Lung (tissue), 11 donors: ENCODE measurements at regions not wholly inside any gene's neighbourhood (a gene's known extent, or its start where the extent isn't known, plus 50 kb on each side); places are given as distances from the start of the nearest gene placed in this dataset.
A peak's percentile ranks its signal among the peaks of the same experiment; 100 is the strongest.
"Not testable (repeated sequence)": the region's sequence is repeated elsewhere in the genome, so short reads cannot be mapped to it uniquely, and the experiment has no call there.

Source experiments
- ATAC-seq: fragments of 200-7000 bp; cut with Tn5 transposase; one replicate; pipeline ENCODE4 v1.9.1; 2020; ENCODE audit warnings: moderate number of reproducible peaks; ENCODE audit not compliant: insufficient read depth, low FRiP score
- DNase-seq, 3 donors: peaks; one replicate each; pipeline ENCODE4 v3.0.0-alpha.2; 2013 to 2017
- H3K27ac ChIP-seq, 2 donors: one replicate each; pipeline ENCODE4 v1.5.1; 2013; ENCODE audit warnings: mild to moderate bottlenecking in 2 of 2, moderate library complexity in 2 of 2, control low read depth in 1 of 2, inconsistent platforms in 1 of 2, low read depth in 1 of 2, low read length in 1 of 2
- H3K27me3 ChIP-seq, 3 donors: one replicate each; pipeline ENCODE4 v1.5.1; 2013; ENCODE audit warnings: low read length in 2 of 3; ENCODE audit not compliant: control insufficient read depth in 3 of 3, insufficient read depth in 3 of 3
- H3K36me3 ChIP-seq, 4 donors: one replicate each; pipeline ENCODE4 v1.5.1; 2013; ENCODE audit warnings: low read length in 4 of 4, mild to moderate bottlenecking in 1 of 4, moderate library complexity in 1 of 4; ENCODE audit not compliant: control insufficient read depth in 4 of 4, insufficient read depth in 4 of 4
- H3K4me1 ChIP-seq, 5 donors: one replicate each; pipeline ENCODE4 v1.5.1; 2013; ENCODE audit warnings: low read length in 5 of 5, mild to moderate bottlenecking in 2 of 5, moderate library complexity in 1 of 5; ENCODE audit not compliant: control insufficient read depth in 5 of 5, insufficient read depth in 5 of 5
- H3K4me3 ChIP-seq: one replicate; pipeline ENCODE4 v1.5.1; 2013; ENCODE audit warnings: mild to moderate bottlenecking, control low read depth, moderate library complexity
- H3K9ac ChIP-seq, 2 donors: one replicate each; pipeline ENCODE4 v1.5.1; 2013; ENCODE audit warnings: low read length in 2 of 2, control low read depth in 1 of 2; ENCODE audit not compliant: insufficient read depth in 1 of 2
- H3K9me3 ChIP-seq, 4 donors: one replicate each; pipeline ENCODE4 v1.5.1; 2013; ENCODE audit warnings: low read length in 3 of 4, mild to moderate bottlenecking in 1 of 4, moderate library complexity in 1 of 4; ENCODE audit not compliant: control insufficient read depth in 4 of 4, insufficient read depth in 3 of 4
- WGBS, 2 donors: extraction: QIAGEN DNeasy Blood & Tissue Kit; methylation state at CpG; one replicate each; pipeline ENCODE4 v1.1.7; 2013; 5-methylcytosine and 5-hydroxymethylcytosine counted together
- TF ChIP-seq, protein P1 (sequence below): IDR thresholded peaks from 2 replicates; pipeline ENCODE4 v1.5.1; 2012; ENCODE audit warnings: mild to moderate bottlenecking; ENCODE audit errors: control extremely low read depth, extremely low read depth
- donor health status: control.
- donor health status: control.
- donor health status: Bipolar disorder and iron deficiency.
- donor health status: healthy.
- donor health status: DM: yes; HTN: yes; CAD: no.

DNA sequence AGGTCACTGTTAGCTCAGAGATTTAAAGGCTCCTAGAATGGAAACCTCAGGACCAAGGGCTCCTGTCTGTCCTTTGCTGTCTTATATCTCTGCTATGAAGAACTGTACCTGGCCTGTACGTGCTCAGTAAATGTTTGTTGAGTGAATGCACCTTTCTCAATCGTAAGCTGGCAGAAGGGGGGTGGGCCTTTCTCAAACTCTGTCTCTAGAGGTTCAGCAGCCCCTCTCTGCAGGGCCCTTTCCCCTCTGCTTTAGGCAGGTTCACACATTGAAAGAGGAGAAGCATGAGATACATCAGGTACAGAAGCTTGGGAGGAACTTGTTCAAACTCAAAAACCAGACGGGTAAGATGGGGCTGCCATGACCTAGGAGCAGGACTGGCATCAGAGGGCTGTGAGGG is 155.6 kb downstream of the GOLGA6L4 start:
- Histone ChIP-seq H3K27me3 (no peaks in the 10 kb centered on the region), H3K36me3 (no peaks in the 10 kb centered on the region), H3K27ac (no peak overlapping the region), H3K4me3 (no peak overlapping the region), H3K4me1 (no peaks in the 10 kb centered on the region), H3K9me3 (no peaks in the 10 kb centered on the region), H3K9ac (no peak overlapping the region)
- TF ChIP-seq, protein P1, sequence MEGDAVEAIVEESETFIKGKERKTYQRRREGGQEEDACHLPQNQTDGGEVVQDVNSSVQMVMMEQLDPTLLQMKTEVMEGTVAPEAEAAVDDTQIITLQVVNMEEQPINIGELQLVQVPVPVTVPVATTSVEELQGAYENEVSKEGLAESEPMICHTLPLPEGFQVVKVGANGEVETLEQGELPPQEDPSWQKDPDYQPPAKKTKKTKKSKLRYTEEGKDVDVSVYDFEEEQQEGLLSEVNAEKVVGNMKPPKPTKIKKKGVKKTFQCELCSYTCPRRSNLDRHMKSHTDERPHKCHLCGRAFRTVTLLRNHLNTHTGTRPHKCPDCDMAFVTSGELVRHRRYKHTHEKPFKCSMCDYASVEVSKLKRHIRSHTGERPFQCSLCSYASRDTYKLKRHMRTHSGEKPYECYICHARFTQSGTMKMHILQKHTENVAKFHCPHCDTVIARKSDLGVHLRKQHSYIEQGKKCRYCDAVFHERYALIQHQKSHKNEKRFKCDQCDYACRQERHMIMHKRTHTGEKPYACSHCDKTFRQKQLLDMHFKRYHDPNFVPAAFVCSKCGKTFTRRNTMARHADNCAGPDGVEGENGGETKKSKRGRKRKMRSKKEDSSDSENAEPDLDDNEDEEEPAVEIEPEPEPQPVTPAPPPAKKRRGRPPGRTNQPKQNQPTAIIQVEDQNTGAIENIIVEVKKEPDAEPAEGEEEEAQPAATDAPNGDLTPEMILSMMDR, result no peak
- no peak for ATAC-seq
- no peak for DNase-seq
- 70 to 88% methylated on average over 3 of the region's 3 CpGs for WGBS, 2 donors

DNA sequence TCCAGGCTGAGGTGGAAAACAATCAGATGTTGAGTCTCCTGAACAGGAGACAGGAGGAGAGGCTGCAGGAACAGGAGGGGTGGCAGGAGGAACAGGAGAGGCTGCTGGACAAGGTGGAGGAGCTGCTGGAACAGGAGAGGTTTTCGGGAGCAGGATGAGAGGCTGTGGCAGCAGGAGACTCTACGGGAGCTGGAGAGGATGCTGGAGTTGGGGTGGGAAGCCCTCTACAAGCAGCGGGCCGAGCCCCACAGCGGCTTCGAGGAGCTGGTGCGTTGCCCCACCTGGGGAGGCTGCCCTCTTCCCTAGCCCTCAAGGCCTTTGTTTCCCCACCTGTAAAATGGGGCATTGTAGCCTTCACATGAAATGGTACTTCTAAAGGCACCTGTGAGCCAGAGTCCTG is 156.4 kb downstream of the GOLGA6L4 start:
- 90 to 92% methylated on average over 6 to 7 of the region's 7 CpGs for WGBS, 2 donors
- not testable (repeated sequence) for ATAC-seq, H3K27me3 ChIP-seq, H3K4me3 ChIP-seq, H3K4me1 ChIP-seq, H3K9me3 ChIP-seq, H3K9ac ChIP-seq, H3K27ac ChIP-seq, DNase-seq, H3K36me3 ChIP-seq

DNA sequence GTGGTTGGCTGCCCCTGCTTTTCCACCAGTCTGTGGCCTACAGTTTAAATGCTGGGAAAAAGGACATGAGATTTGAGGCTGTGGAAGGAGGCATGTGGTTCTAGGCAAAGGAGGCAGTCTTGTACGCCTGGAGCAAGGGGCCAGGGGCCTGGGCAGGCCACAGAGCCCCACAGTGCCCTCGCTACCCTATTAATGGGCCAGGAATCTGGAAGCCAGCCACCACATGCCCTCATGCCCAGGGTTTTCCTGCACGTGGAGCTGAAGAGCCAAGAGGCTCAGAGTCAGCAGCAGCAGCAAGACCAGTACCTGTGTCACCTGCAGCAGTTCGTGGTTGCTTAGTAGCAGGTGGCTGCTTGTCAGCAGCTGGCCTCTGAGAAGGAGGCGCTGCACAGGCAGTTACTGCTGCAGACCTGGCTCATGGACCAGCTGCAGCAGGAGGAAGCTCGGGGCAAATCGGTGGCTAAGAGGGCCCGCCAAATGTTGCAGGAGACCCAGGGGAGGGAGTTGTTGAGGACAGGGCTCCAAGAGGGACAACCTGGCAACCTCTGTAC is 157.9 kb downstream of the GOLGA6L4 start:
- H3K27me3 ChIP-seq, H3K9ac ChIP-seq, H3K4me1 ChIP-seq, H3K4me3 ChIP-seq, H3K9me3 ChIP-seq, ATAC-seq, H3K36me3 ChIP-seq, H3K27ac ChIP-seq: not testable (repeated sequence)
- DNase-seq, result peak in 1 of 3 donors; percentile 26
- 62 to 70% methylated on average over 8 of the region's 8 CpGs for WGBS, 2 donors

DNA sequence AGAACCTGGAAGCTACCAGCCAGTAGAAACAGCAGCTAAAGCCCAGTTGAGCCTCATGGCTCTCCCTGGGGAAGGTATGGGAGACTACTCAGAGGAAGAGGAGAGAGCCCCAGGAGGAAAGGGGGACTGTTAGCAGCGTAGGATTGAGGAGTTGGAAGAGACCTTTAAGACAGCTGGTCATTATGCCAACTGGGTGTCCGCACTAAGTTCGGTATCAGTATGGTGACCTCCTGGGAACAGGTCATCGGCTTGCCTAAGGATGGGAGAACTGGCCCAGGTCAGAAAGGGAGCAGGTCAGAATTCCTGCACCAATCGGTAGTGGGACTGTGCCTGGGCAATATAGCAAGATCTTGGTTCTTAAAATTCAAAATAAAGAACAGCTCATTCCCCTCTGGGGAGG is 158.4 kb downstream of the GOLGA6L4 start:
- not testable (repeated sequence) for H3K27ac ChIP-seq, H3K27me3 ChIP-seq, H3K36me3 ChIP-seq, DNase-seq, H3K4me1 ChIP-seq, ATAC-seq, H3K4me3 ChIP-seq, H3K9ac ChIP-seq, H3K9me3 ChIP-seq
- WGBS, 2 donors, result 92 to 93% methylated on average over 4 to 5 of the region's 5 CpGs

DNA sequence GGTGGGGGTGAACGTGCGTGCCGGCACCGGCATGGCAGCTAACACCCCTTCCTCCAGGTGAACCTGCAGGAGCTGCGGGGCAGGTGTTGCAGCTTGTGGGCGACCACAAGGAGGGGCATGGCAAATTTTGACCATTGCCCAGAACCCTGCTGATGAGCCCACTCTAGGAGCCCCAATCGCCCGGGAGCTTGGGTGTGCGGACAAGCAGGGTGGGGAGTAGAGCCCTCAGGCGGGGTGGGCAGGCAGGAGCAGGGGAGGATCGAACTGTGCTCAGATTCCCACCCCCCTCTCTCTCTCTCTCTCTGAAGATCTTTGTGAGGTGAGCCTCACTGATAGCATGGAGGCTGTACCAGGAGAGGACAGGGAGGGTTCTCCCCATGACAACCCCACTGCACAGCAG is 159.8 kb downstream of the GOLGA6L4 start:
- not testable (repeated sequence) for ATAC-seq, H3K4me1 ChIP-seq, H3K9me3 ChIP-seq, H3K27me3 ChIP-seq, H3K4me3 ChIP-seq, H3K9ac ChIP-seq, H3K27ac ChIP-seq, DNase-seq, H3K36me3 ChIP-seq
- WGBS, 2 donors, result 80 to 88% methylated on average over 7 to 10 of the region's 11 CpGs

DNA sequence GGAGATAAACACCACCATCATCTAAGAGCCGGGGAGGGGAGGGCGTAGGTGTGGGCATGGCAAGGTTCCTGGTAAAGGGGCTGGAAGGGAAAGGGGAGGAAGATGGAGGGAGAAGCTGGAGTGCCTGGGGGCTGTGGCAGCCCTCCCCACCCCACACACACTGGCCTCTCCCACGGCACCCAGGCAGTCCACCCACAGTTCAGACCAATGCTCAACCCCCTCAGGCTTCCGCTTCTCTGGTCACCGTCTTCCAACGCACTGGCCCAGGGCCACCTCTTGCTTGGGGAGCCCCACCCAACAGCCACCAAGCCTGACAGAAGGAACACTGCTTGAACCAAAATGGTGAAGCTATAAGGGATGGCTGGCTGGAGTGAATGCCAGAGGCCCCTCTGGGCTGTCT is 160.3 kb downstream of the GOLGA6L4 start:
- H3K9ac ChIP-seq, ATAC-seq, DNase-seq, H3K27me3 ChIP-seq, H3K9me3 ChIP-seq, H3K27ac ChIP-seq, H3K36me3 ChIP-seq, H3K4me3 ChIP-seq, H3K4me1 ChIP-seq: not testable (repeated sequence)
- WGBS, 2 donors, result 78 to 86% methylated on average over 6 of the region's 6 CpGs

DNA sequence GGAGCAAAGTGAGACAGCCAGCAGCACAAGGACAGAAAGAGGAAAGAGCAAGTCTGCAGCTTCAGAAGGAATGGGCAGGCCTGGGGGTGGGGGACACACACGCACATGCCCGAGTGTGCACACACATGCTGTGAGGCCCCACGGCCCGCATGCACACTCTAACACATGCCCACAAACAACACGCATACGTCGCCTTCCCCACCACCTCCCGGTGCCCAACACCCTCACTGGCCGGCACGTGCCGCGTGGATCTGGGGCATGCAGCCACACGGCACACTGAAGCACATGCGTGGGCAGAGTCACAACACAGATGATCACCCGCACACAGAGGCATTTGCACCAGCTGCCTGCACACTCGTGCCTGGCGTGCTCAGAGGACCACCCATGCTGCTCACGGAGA is 161.5 kb downstream of the GOLGA6L4 start:
- not testable (repeated sequence) for H3K9ac ChIP-seq, H3K4me1 ChIP-seq, H3K4me3 ChIP-seq, H3K9me3 ChIP-seq, H3K36me3 ChIP-seq, DNase-seq, ATAC-seq, H3K27me3 ChIP-seq, H3K27ac ChIP-seq
- WGBS, 2 donors, result 93 to 95% methylated on average over 12 to 15 of the region's 18 CpGs

DNA sequence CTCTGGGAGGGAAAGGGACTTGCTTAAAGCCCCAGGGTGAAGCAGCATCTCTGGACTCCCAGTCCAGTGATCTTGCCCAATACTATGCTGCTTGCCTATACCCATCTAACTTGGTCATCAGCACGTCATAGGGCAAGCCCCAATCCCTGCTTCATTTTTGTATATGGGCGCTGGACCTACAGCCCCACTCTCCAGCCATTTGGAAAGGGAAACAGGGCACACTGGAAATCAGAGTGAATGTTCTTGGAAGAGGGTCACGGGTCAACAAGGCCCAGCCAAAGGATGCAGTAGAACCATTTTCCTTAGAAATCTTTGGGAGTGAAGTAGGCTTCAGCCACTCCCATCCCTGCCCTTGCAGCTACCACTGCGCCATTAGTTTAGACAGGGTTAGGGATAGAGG is 162.5 kb downstream of the GOLGA6L4 start:
- not testable (repeated sequence) for DNase-seq, H3K27ac ChIP-seq, H3K4me1 ChIP-seq, H3K9me3 ChIP-seq, ATAC-seq, H3K27me3 ChIP-seq, H3K9ac ChIP-seq, H3K36me3 ChIP-seq, H3K4me3 ChIP-seq
- WGBS, 2 donors, result 76 to 82% methylated on average over 4 of the region's 4 CpGs
